ENCODE measurements at regions not wholly inside any gene's neighbourhood (a gene's known extent, or its start where the extent isn't known, plus 50 kb on each side); places are given as distances from the start of the nearest gene placed in this dataset.

GRCh38 chr6:66985816-66986215 is 1278.8 kb upstream of the EYS start:
- WGBS, 2 donors, result 46 to 64% methylated on average over 1 of the region's 1 CpG
- Histone ChIP-seq H3K4me1 (ENCODE audit: control insufficient read depth in 1 of 2, insufficient read depth in 2 of 2, low read length in 2 of 2) (no peaks in the 10 kb centered on the region), H3K27me3 (ENCODE audit: control insufficient read depth in 1 of 2, insufficient read depth in 2 of 2, low read length in 1 of 2) (no peaks in the 10 kb centered on the region), H3K4me3 (ENCODE audit: low read length in 2 of 2) (no peak overlapping the region), H3K36me3 (ENCODE audit: control insufficient read depth in 1 of 2, insufficient read depth in 2 of 2, low read length in 1 of 2) (no peaks in the 10 kb centered on the region), H3K27ac (ENCODE audit: low read depth in 1 of 2, low read length in 2 of 2) (no peak overlapping the region), H3K9me3 (ENCODE audit: control insufficient read depth, low read length) (peaks cover 4% of the 10 kb centered on the region)
- no peak for ATAC-seq (ENCODE audit: low FRiP score)
- no peak for DNase-seq
- intact Hi-C loops (cut with DNase I), result no loop called here

GRCh38 chr6:66970373-66970772 is 1263.3 kb upstream of the EYS start:
- Histone ChIP-seq H3K36me3 (ENCODE audit: control insufficient read depth in 1 of 2, insufficient read depth in 2 of 2, low read length in 1 of 2) (no peaks in the 10 kb centered on the region), H3K27me3 (ENCODE audit: control insufficient read depth in 1 of 2, insufficient read depth in 2 of 2, low read length in 1 of 2) (no peaks in the 10 kb centered on the region), H3K9me3 (ENCODE audit: control insufficient read depth, low read length) (no peaks in the 10 kb centered on the region), H3K27ac (ENCODE audit: low read depth in 1 of 2, low read length in 2 of 2) (no peak overlapping the region), H3K4me1 (ENCODE audit: control insufficient read depth in 1 of 2, insufficient read depth in 2 of 2, low read length in 2 of 2) (no peaks in the 10 kb centered on the region), H3K4me3 (ENCODE audit: low read length in 2 of 2) (no peak overlapping the region)
- 84 to 89% methylated on average over 1 of the region's 1 CpG for WGBS, 2 donors
- no peak for DNase-seq
- ATAC-seq (ENCODE audit: low FRiP score), result no peak
- intact Hi-C loops (cut with DNase I), result no loop called here

- WGBS, 2 donors, result 67 to 82% methylated on average over 2 of the region's 2 CpGs
- Histone ChIP-seq H3K4me3 (ENCODE audit: low read length in 2 of 2) (no peak overlapping the region), H3K27ac (ENCODE audit: low read depth in 1 of 2, low read length in 2 of 2) (no peak overlapping the region), H3K9me3 (ENCODE audit: control insufficient read depth, low read length) (peaks cover 1% of the 10 kb centered on the region), H3K36me3 (ENCODE audit: control insufficient read depth in 1 of 2, insufficient read depth in 2 of 2, low read length in 1 of 2) (no peaks in the 10 kb centered on the region), H3K4me1 (ENCODE audit: control insufficient read depth in 1 of 2, insufficient read depth in 2 of 2, low read length in 2 of 2) (no peaks in the 10 kb centered on the region), H3K27me3 (ENCODE audit: control insufficient read depth in 1 of 2, insufficient read depth in 2 of 2, low read length in 1 of 2) (no peaks in the 10 kb centered on the region)
- ATAC-seq (ENCODE audit: low FRiP score), result no peak
- no peak for DNase-seq
- intact Hi-C loops (cut with DNase I), result no loop called here
Measured at GRCh38 chr6:66965227-66965626, 1258.2 kb upstream of the EYS start.

GRCh38 chr6:66964216-66964615 is 1257.2 kb upstream of the EYS start:
- no peaks in the 10 kb centered on the region for H3K36me3 ChIP-seq (ENCODE audit: control insufficient read depth in 1 of 2, insufficient read depth in 2 of 2, low read length in 1 of 2)
- 75 to 77% methylated on average over 3 of the region's 3 CpGs for WGBS, 2 donors
- no peaks in the 10 kb centered on the region for H3K27me3 ChIP-seq (ENCODE audit: control insufficient read depth in 1 of 2, insufficient read depth in 2 of 2, low read length in 1 of 2)
- no peak overlapping the region for H3K4me3 ChIP-seq (ENCODE audit: low read length in 2 of 2)
- ATAC-seq (ENCODE audit: low FRiP score) (no peak), DNase-seq (no peak)
- no peaks in the 10 kb centered on the region for H3K4me1 ChIP-seq (ENCODE audit: control insufficient read depth in 1 of 2, insufficient read depth in 2 of 2, low read length in 2 of 2)
- H3K9me3 ChIP-seq (ENCODE audit: control insufficient read depth, low read length), result peaks cover 1% of the 10 kb centered on the region
- H3K27ac ChIP-seq (ENCODE audit: low read depth in 1 of 2, low read length in 2 of 2), result no peak overlapping the region
- intact Hi-C loops (cut with DNase I), result no loop called here

- 90 to 95% methylated on average over 4 of the region's 4 CpGs for WGBS, 2 donors
- H3K4me1 ChIP-seq (ENCODE audit: control insufficient read depth in 1 of 2, insufficient read depth in 2 of 2, low read length in 2 of 2), result no peaks in the 10 kb centered on the region
- H3K27me3 ChIP-seq (ENCODE audit: control insufficient read depth in 1 of 2, insufficient read depth in 2 of 2, low read length in 1 of 2), result no peaks in the 10 kb centered on the region
- intact Hi-C loops (cut with DNase I), result no loop called here
- DNase-seq (no peak), ATAC-seq (ENCODE audit: low FRiP score) (no peak)
- no peak overlapping the region for H3K4me3 ChIP-seq (ENCODE audit: low read length in 2 of 2)
- no peaks in the 10 kb centered on the region for H3K36me3 ChIP-seq (ENCODE audit: control insufficient read depth in 1 of 2, insufficient read depth in 2 of 2, low read length in 1 of 2)
- no peak overlapping the region for H3K27ac ChIP-seq (ENCODE audit: low read depth in 1 of 2, low read length in 2 of 2)
- H3K9me3 ChIP-seq (ENCODE audit: control insufficient read depth, low read length), result peaks cover 1% of the 10 kb centered on the region
Measured at GRCh38 chr6:66962082-66962481, 1255.1 kb upstream of the EYS start.

GRCh38 chr6:66961191-66961590 is 1254.2 kb upstream of the EYS start:
- DNase-seq, result no peak
- Histone ChIP-seq H3K4me1 (ENCODE audit: control insufficient read depth in 1 of 2, insufficient read depth in 2 of 2, low read length in 2 of 2) (no peaks in the 10 kb centered on the region), H3K27me3 (ENCODE audit: control insufficient read depth in 1 of 2, insufficient read depth in 2 of 2, low read length in 1 of 2) (no peaks in the 10 kb centered on the region), H3K4me3 (ENCODE audit: low read length in 2 of 2) (no peak overlapping the region), H3K27ac (ENCODE audit: low read depth in 1 of 2, low read length in 2 of 2) (no peak overlapping the region), H3K9me3 (ENCODE audit: control insufficient read depth, low read length) (peaks cover 1% of the 10 kb centered on the region), H3K36me3 (ENCODE audit: control insufficient read depth in 1 of 2, insufficient read depth in 2 of 2, low read length in 1 of 2) (no peaks in the 10 kb centered on the region)
- ATAC-seq (ENCODE audit: low FRiP score), result no peak
- intact Hi-C loops (cut with DNase I), result no loop called here

GRCh38 chr6:66949191-66949661 is 1242.2 kb upstream of the EYS start:
- no peaks in the 10 kb centered on the region for H3K36me3 ChIP-seq (ENCODE audit: control insufficient read depth in 1 of 2, insufficient read depth in 2 of 2, low read length in 1 of 2)
- no peak overlapping the region for H3K4me3 ChIP-seq (ENCODE audit: low read length in 2 of 2)
- no peaks in the 10 kb centered on the region for H3K4me1 ChIP-seq (ENCODE audit: control insufficient read depth in 1 of 2, insufficient read depth in 2 of 2, low read length in 2 of 2)
- H3K27me3 ChIP-seq (ENCODE audit: control insufficient read depth in 1 of 2, insufficient read depth in 2 of 2, low read length in 1 of 2), result no peaks in the 10 kb centered on the region
- DNase-seq (no peak), ATAC-seq (ENCODE audit: low FRiP score) (no peak)
- H3K9me3 ChIP-seq (ENCODE audit: control insufficient read depth, low read length), result no peaks in the 10 kb centered on the region
- WGBS, 2 donors, result 97% methylated on average over 32 of the region's 32 CpGs
- H3K27ac ChIP-seq (ENCODE audit: low read depth in 1 of 2, low read length in 2 of 2), result no peak overlapping the region
- intact Hi-C loops (cut with DNase I), result no loop called here

GRCh38 chr6:66948106-66948505 is 1241.1 kb upstream of the EYS start:
- intact Hi-C loops (cut with DNase I), result no loop called here
- H3K27ac ChIP-seq (ENCODE audit: low read depth in 1 of 2, low read length in 2 of 2), result no peak overlapping the region
- H3K36me3 ChIP-seq (ENCODE audit: control insufficient read depth in 1 of 2, insufficient read depth in 2 of 2, low read length in 1 of 2), result no peaks in the 10 kb centered on the region
- no peaks in the 10 kb centered on the region for H3K27me3 ChIP-seq (ENCODE audit: control insufficient read depth in 1 of 2, insufficient read depth in 2 of 2, low read length in 1 of 2)
- no peaks in the 10 kb centered on the region for H3K9me3 ChIP-seq (ENCODE audit: control insufficient read depth, low read length)
- no peak for ATAC-seq (ENCODE audit: low FRiP score)
- 37 to 40% methylated on average over 2 of the region's 2 CpGs for WGBS, 2 donors
- no peak overlapping the region for H3K4me3 ChIP-seq (ENCODE audit: low read length in 2 of 2)
- no peak for DNase-seq
- no peaks in the 10 kb centered on the region for H3K4me1 ChIP-seq (ENCODE audit: control insufficient read depth in 1 of 2, insufficient read depth in 2 of 2, low read length in 2 of 2)

- WGBS, 2 donors, result 89 to 97% methylated on average over 2 of the region's 2 CpGs
- H3K27ac ChIP-seq (ENCODE audit: low read depth in 1 of 2, low read length in 2 of 2), result no peak overlapping the region
- no peaks in the 10 kb centered on the region for H3K36me3 ChIP-seq (ENCODE audit: control insufficient read depth in 1 of 2, insufficient read depth in 2 of 2, low read length in 1 of 2)
- H3K27me3 ChIP-seq (ENCODE audit: control insufficient read depth in 1 of 2, insufficient read depth in 2 of 2, low read length in 1 of 2), result no peaks in the 10 kb centered on the region
- DNase-seq (no peak), ATAC-seq (ENCODE audit: low FRiP score) (no peak)
- intact Hi-C loops (cut with DNase I), result no loop called here
- no peak overlapping the region for H3K4me3 ChIP-seq (ENCODE audit: low read length in 2 of 2)
- no peaks in the 10 kb centered on the region for H3K9me3 ChIP-seq (ENCODE audit: control insufficient read depth, low read length)
- no peaks in the 10 kb centered on the region for H3K4me1 ChIP-seq (ENCODE audit: control insufficient read depth in 1 of 2, insufficient read depth in 2 of 2, low read length in 2 of 2)
Measured at GRCh38 chr6:66940003-66940402, 1233.0 kb upstream of the EYS start.

Measured in aorta (tissue), 5 donors.